Naive thymus-derived CD4-positive, alpha-beta T cell (primary cell): ENCODE measurements at regions not wholly inside any gene's neighbourhood (a gene's known extent, or its start where the extent isn't known, plus 50 kb on each side); places are given as distances from the start of the nearest gene placed in this dataset.
"Not testable (repeated sequence)": the region's sequence is repeated elsewhere in the genome, so short reads cannot be mapped to it uniquely, and the experiment has no call there.

Experiments
- ATAC-seq: fragments of 150-1000 bp; cut with Tn5 transposase; 2 replicates; pipeline ENCODE4 v1.10.0; 2021; ENCODE audit warnings: mild to moderate bottlenecking, moderate library complexity
- CTCF ChIA-PET: fragments of 350-600 bp; sonication (Branson Sonifier 250); formaldehyde crosslinking; loops from one replicate; lab custom pipeline; 2021; ENCODE audit warnings: antibody characterized with exemption; lab: Charles Lee
- POLR2A ChIA-PET: fragments of 350-600 bp; sonication (Branson Sonifier 250); formaldehyde crosslinking; loops from one replicate; lab custom pipeline; 2021; ENCODE audit warnings: antibody characterized with exemption, inconsistent platforms; lab: Charles Lee
- DNase-seq, 9 donors: peaks; one replicate each; pipeline versions ENCODE4 v3.0.0 to v3.0.0-alpha.2; 2020 to 2022; ENCODE audit warnings: mixed read lengths in 1 of 9
- H3K27ac ChIP-seq: one replicate; pipeline ENCODE4 v1.7.0; 2013; ENCODE audit warnings: mild to moderate bottlenecking, low read depth, low read length, moderate library complexity
- H3K27me3 ChIP-seq, 2 donors: one replicate each; pipeline ENCODE4 v1.7.0; 2013; ENCODE audit warnings: low read length in 2 of 2, mild to moderate bottlenecking in 2 of 2, moderate library complexity in 2 of 2; ENCODE audit not compliant: control insufficient read depth in 2 of 2, insufficient read depth in 2 of 2
- H3K36me3 ChIP-seq, 3 experiments: 1 replicate in 2 of 3; 2 replicates in 1 of 3; pipeline ENCODE4 v1.7.0; 2013; ENCODE audit warnings: low read length in 3 of 3, mild to moderate bottlenecking in 3 of 3, moderate library complexity in 1 of 3; ENCODE audit not compliant: insufficient read depth in 3 of 3, control insufficient read depth in 2 of 3
- H3K4me1 ChIP-seq, 2 donors: one replicate each; pipeline ENCODE4 v1.7.0; 2013; ENCODE audit warnings: low read length in 2 of 2, mild to moderate bottlenecking in 2 of 2, moderate library complexity in 1 of 2; ENCODE audit not compliant: control insufficient read depth in 2 of 2, insufficient read depth in 2 of 2
- H3K4me3 ChIP-seq: 2 replicates; pipeline ENCODE4 v1.7.0; 2013; ENCODE audit warnings: mild to moderate bottlenecking, low read length
- H3K9me3 ChIP-seq, 3 experiments: 1 replicate in 2 of 3; 2 replicates in 1 of 3; pipeline ENCODE4 v1.7.0; 2013; ENCODE audit warnings: low read length in 3 of 3; ENCODE audit not compliant: control insufficient read depth in 2 of 3
- H3K27ac Mint-ChIP-seq, 9 donors: one replicate each; pipeline ENCODE4 v1.8.0; 2020 to 2022; ENCODE audit warnings: mixed read lengths in 9 of 9, mild to moderate bottlenecking in 8 of 9, moderate library complexity in 5 of 9, inconsistent platforms in 2 of 9
- H3K27me3 Mint-ChIP-seq, 5 donors: one replicate each; pipeline ENCODE4 v1.8.0; 2021 to 2022; ENCODE audit warnings: mixed read lengths in 5 of 5, mild to moderate bottlenecking in 1 of 5
- H3K36me3 Mint-ChIP-seq, 5 donors: one replicate each; pipeline ENCODE4 v1.8.0; 2020 to 2022; ENCODE audit warnings: mixed read lengths in 5 of 5, mild to moderate bottlenecking in 3 of 5, inconsistent platforms in 1 of 5
- H3K4me1 Mint-ChIP-seq, 7 donors: one replicate each; pipeline ENCODE4 v1.8.0; 2020 to 2022; ENCODE audit warnings: mixed read lengths in 7 of 7, mild to moderate bottlenecking in 3 of 7, inconsistent platforms in 1 of 7
- H3K4me3 Mint-ChIP-seq, 10 donors: one replicate each; pipeline ENCODE4 v1.8.0; 2020 to 2022; ENCODE audit warnings: mild to moderate bottlenecking in 10 of 10, mixed read lengths in 10 of 10, moderate library complexity in 6 of 10, inconsistent platforms in 2 of 10
- H3K9me3 Mint-ChIP-seq, 11 donors: one replicate each; pipeline ENCODE4 v1.8.0; 2020 to 2022; ENCODE audit warnings: mixed read lengths in 11 of 11, mild to moderate bottlenecking in 4 of 11, inconsistent platforms in 1 of 11, moderate library complexity in 1 of 11
- intact Hi-C, 2 donors: fragments of 100-400 bp; cut with micrococcal nuclease; formaldehyde crosslinking; loops; one replicate each; pipeline ENCODE4 v1.15.1; 2023

DNA sequence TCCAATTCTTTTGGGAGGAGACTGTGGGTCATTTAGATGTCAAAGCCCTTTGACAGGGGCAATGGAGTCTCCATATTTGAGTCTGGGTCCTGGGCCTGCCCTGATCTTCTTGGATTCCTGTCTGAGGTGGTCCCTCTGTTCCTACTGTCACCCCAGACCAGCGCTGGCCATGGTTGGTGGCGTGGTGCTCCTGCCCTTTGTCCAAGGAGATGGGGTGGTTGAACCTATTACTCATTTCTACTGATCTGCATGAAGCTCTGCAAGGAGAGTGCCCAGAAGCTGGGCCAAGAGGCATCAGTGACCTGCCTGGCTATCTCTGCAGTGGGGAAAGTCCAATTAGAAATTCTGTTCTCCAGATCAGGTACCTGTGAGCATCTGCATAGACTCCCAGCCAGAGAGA is 355.6 kb upstream of the NUPR2 start:
- no peaks in the 10 kb centered on the region for H3K27me3 Mint-ChIP-seq
- DNase-seq (no peak), ATAC-seq (no peak)
- no peak overlapping the region for H3K4me3 ChIP-seq
- no peaks in the 10 kb centered on the region for H3K4me1 ChIP-seq
- no peak overlapping the region for H3K27ac ChIP-seq
- CTCF ChIA-PET: no interaction called here
- peaks cover 0 to 87% (median 32%) of the 10 kb centered on the region in 3 experiments for H3K9me3 ChIP-seq
- intact Hi-C loops: no loop called here
- no peaks in the 10 kb centered on the region for H3K27me3 ChIP-seq
- POLR2A ChIA-PET: no interaction called here
- peaks cover 0 to 8% (median 4%) of the 10 kb centered on the region in 5 donors for H3K36me3 Mint-ChIP-seq
- no peak overlapping the region for H3K27ac Mint-ChIP-seq
- H3K36me3 ChIP-seq: no peaks in the 10 kb centered on the region
- no peaks in the 10 kb centered on the region for H3K4me1 Mint-ChIP-seq
- no peak overlapping the region for H3K4me3 Mint-ChIP-seq
- peaks cover 0 to 99% (median 54%) of the 10 kb centered on the region in 11 donors for H3K9me3 Mint-ChIP-seq

DNA sequence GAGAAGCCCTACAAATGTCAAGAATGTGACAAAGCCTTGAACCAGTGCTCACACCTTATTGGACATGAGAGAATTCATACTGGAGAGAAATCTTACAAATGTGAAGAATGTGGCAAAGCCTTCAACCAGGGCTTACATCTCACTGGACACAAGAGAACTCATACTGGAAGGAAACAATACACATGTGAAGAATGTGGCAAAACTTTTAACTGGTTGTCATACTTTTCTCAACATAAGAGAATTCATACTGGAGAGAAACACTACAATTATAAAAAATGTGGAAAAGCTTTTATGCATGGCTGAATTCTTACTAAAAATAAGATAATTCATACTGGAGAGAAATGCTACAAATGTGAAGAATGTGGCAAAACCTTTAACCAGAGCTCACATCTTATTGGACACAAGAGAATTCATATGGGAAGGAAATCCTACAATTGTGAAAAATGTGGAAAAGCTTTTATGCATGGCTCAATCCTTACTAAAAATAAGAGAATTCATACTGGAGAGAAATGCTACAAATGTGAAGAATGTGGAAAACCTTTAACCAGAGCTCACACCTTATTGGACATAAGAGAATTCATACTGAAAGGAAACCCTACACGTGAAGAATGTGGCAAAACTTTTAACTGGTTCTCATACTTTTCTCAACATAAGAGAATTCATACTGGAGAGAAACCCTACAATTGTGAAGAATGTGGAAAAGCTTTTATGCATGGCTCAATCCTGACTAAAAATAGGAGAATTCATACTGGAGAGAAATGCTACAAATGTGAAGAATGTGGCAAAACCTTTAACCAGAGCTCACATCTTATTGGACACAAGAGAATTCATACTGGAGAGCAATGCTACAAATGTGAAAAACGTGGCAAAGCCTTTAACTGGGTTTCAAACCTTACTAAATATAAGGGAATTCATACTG is 350.6 kb upstream of the NUPR2 start:
- intact Hi-C loops, H3K36me3 ChIP-seq, DNase-seq, H3K27ac ChIP-seq, H3K4me1 ChIP-seq, H3K27me3 ChIP-seq, H3K27ac Mint-ChIP-seq, CTCF ChIA-PET, H3K4me1 Mint-ChIP-seq, H3K4me3 ChIP-seq, H3K27me3 Mint-ChIP-seq, H3K4me3 Mint-ChIP-seq, ATAC-seq, POLR2A ChIA-PET: not testable (repeated sequence)
- Mint-ChIP-seq H3K36me3 (peaks cover 0 to 17% (median 12%) of the 10 kb centered on the region in 5 donors), H3K9me3 (peaks cover 6 to 99% (median 61%) of the 10 kb centered on the region in 11 donors)
- H3K9me3 ChIP-seq: peaks cover 0 to 82% (median 45%) of the 10 kb centered on the region in 3 experiments

DNA sequence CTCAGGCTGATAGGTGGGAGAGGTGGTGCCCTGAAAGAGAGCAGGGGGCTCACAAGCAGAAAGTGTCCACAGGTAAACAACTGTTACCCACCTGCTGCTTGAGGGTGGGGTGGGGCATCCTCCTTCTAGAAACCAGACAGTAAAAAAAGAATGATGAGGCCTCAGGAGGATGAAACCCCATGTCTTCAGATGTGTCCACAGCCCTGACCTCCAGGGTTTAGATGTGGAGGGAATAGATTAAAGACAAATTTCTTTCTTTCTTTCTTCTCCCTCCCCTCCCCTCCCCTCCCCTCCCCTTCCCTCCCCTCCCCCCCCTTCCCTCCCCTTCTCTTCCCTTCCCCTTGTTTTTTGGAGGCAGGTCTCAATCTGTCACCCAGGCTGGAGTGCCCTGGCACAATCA is 333.5 kb upstream of the NUPR2 start:
- peaks cover 0 to 44% (median 2%) of the 10 kb centered on the region in 3 experiments for H3K9me3 ChIP-seq
- Mint-ChIP-seq H3K4me1 (no peaks in the 10 kb centered on the region), H3K9me3 (peaks cover 12 to 86% (median 32%) of the 10 kb centered on the region in 11 donors), H3K36me3 (peaks cover 0 to 17% (median 0%) of the 10 kb centered on the region in 5 donors), H3K27ac (no peak overlapping the region), H3K27me3 (no peaks in the 10 kb centered on the region), H3K4me3 (no peak overlapping the region)
- no peak overlapping the region for H3K27ac ChIP-seq
- no peaks in the 10 kb centered on the region for H3K27me3 ChIP-seq
- intact Hi-C loops: no loop called here
- no peaks in the 10 kb centered on the region for H3K4me1 ChIP-seq
- no peaks in the 10 kb centered on the region for H3K36me3 ChIP-seq
- no peak for DNase-seq
- ChIA-PET CTCF (no interaction called here), POLR2A (no interaction called here)
- no peak for ATAC-seq
- H3K4me3 ChIP-seq: no peak overlapping the region

DNA sequence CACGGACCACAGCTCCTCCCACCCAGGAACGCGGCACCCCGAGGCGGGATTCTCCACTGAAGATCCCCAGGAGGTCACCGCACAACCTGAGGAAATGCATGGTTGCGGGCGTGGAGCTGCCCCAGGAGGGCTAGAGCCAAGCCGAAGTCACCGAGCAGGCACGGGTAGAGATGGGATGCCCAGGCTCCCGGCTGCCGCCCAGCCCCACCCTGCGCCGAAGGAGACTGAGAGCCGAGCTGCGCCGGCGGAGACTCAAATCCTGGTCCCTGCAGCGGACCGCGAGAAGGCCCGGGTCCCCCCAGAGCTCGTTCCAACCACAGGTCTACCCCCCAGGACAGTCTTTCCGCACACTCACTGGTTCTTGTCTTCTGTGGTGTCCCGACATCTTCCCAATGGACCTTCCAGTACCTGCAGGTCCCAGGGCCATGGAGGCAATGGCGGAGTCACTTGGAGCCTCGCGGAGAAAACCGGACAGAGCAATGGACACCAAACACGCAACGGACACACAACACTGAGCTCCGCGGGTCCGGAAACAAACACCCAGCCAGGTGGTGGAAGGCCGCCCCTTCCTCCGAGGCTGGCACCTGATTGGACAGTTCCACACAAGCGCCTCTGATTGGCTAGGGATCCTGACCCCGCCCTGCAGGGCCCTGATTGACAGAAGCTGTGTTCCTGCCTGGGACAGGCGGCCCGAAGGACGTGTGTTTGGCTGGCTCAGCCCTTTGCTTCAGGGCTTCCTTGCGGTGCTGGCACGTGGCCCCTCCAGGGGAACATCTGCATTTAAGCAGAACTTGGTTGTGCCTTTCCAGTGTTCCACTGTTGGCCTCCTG is 331.9 kb upstream of the NUPR2 start:
- ATAC-seq (no peak), DNase-seq (no peak)
- no peak overlapping the region for H3K4me3 Mint-ChIP-seq
- no peaks in the 10 kb centered on the region for H3K4me1 ChIP-seq
- CTCF ChIA-PET: no interaction called here
- no peak overlapping the region for H3K27ac ChIP-seq
- intact Hi-C loops: no loop called here
- H3K36me3 Mint-ChIP-seq: peaks cover 0 to 16% (median 0%) of the 10 kb centered on the region in 5 donors
- H3K36me3 ChIP-seq: no peaks in the 10 kb centered on the region
- H3K4me1 Mint-ChIP-seq: no peaks in the 10 kb centered on the region
- no peak overlapping the region for H3K27ac Mint-ChIP-seq
- H3K27me3 ChIP-seq: no peaks in the 10 kb centered on the region
- peaks cover 0 to 48% (median 6%) of the 10 kb centered on the region in 3 experiments for H3K9me3 ChIP-seq
- peaks cover 15 to 84% (median 37%) of the 10 kb centered on the region in 11 donors for H3K9me3 Mint-ChIP-seq
- no peak overlapping the region for H3K4me3 ChIP-seq
- POLR2A ChIA-PET: no interaction called here
- no peaks in the 10 kb centered on the region for H3K27me3 Mint-ChIP-seq

DNA sequence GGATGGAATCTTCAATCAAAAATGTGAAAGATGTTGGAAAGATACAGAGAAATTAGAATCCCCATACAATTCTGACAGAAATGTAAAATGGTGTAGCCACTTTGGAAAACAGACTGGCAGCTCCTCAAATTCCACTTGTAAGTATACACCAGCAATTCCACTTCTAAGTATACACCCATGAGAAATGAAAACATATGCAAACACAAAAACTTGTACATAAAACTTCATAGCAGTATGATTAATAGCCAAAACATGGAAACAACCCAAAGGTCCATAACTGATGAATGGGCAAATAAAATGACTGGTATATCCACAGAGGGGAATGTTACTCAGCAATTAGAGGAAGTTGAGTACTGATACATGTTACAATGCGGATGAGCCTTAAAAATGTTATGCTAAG is 304.3 kb upstream of the NUPR2 start:
- peaks cover 0 to 48% (median 19%) of the 10 kb centered on the region in 11 donors for H3K9me3 Mint-ChIP-seq
- CTCF ChIA-PET, H3K4me1 ChIP-seq, H3K4me3 ChIP-seq, H3K36me3 ChIP-seq, POLR2A ChIA-PET, intact Hi-C loops, H3K4me1 Mint-ChIP-seq, H3K9me3 ChIP-seq, H3K27me3 Mint-ChIP-seq, H3K27me3 ChIP-seq, H3K27ac ChIP-seq, H3K36me3 Mint-ChIP-seq, DNase-seq, H3K4me3 Mint-ChIP-seq, H3K27ac Mint-ChIP-seq, ATAC-seq: not testable (repeated sequence)

DNA sequence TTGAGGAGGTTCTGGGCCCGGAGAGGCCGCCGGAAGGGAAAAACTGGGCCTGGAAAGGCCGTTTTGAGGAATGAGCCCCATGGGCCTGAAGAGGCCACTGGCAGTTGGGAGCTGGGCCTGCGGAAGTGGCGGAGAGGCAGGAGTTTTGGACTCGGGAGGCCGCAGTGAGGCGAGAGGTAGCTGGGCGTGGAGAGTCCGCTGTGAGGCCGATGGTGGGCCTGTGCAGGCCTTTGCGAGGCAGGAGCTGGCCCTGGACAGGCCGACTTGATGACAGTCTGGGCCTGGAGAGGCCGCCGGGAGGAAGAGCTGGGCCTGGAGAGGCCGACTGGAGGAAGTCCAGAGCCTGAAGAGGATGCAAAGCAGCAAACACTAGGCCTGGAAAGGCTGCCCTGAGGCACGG is 259.0 kb upstream of the NUPR2 start:
- no peaks in the 10 kb centered on the region for H3K27me3 Mint-ChIP-seq
- DNase-seq: no peak
- no peak overlapping the region for H3K27ac Mint-ChIP-seq
- Histone ChIP-seq H3K27me3 (no peaks in the 10 kb centered on the region), H3K27ac (no peak overlapping the region), H3K9me3 (no peaks in the 10 kb centered on the region), H3K4me3 (no peak overlapping the region), H3K36me3 (no peaks in the 10 kb centered on the region), H3K4me1 (no peaks in the 10 kb centered on the region)
- intact Hi-C loops: no loop called here
- no peak for ATAC-seq
- H3K9me3 Mint-ChIP-seq: peaks cover 0 to 9% (median 3%) of the 10 kb centered on the region in 11 donors
- H3K36me3 Mint-ChIP-seq: peaks cover 0 to 4% (median 0%) of the 10 kb centered on the region in 5 donors
- H3K4me1 Mint-ChIP-seq: peaks cover 0 to 1% (median 0%) of the 10 kb centered on the region in 7 donors
- H3K4me3 Mint-ChIP-seq: no peak overlapping the region
- POLR2A ChIA-PET: no interaction called here
- CTCF ChIA-PET: no interaction called here
